NCI-H226 (cell line): ENCODE measurements at regions not wholly inside any gene's neighbourhood (a gene's known extent, or its start where the extent isn't known, plus 50 kb on each side); places are given as distances from the start of the nearest gene placed in this dataset.

Experiments used
- DNase-seq: peaks from one replicate; pipeline ENCODE4 v3.0.0-alpha.2; 2015

DNA sequence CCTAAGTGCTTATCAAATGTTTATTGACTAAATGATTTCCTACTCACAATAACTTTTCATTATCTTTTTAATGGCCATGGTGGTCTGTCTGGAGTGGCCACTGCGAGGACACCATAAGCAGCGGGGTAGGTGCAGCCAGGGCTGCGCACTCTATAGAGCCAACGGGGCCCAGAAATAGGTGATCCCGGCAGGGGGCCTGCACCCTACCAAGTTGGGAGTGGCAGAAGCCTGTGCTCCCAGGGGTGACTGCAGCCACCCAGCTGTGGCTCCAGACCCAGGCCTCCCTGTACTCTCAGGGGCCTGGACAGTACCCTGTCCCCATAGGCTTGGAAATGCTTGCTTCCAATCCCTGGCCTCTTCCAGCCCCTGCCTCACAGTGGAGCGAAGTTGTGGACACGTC, 426.4 kb upstream of the FAT3 start:
- no peak for DNase-seq

DNA sequence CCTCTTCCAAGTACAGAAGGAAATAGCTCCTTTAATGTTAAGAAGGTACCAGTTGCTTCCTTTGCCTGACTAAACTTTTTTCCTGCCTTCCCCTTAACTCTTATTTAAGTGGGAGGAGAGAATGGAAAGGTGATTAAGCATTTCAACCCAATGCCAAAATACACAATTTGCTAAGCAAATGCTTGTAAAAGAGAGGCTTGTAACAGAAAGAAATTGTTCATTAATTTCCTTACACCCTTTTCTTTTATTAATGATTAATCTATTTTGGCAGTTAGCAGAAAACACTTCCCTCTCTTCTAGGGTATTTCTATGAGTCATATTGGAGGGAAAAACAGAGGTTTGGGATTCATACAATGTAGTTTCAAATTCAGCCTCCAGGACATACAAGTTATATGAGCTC, 427.6 kb upstream of the FAT3 start:
- no peak for DNase-seq

DNA sequence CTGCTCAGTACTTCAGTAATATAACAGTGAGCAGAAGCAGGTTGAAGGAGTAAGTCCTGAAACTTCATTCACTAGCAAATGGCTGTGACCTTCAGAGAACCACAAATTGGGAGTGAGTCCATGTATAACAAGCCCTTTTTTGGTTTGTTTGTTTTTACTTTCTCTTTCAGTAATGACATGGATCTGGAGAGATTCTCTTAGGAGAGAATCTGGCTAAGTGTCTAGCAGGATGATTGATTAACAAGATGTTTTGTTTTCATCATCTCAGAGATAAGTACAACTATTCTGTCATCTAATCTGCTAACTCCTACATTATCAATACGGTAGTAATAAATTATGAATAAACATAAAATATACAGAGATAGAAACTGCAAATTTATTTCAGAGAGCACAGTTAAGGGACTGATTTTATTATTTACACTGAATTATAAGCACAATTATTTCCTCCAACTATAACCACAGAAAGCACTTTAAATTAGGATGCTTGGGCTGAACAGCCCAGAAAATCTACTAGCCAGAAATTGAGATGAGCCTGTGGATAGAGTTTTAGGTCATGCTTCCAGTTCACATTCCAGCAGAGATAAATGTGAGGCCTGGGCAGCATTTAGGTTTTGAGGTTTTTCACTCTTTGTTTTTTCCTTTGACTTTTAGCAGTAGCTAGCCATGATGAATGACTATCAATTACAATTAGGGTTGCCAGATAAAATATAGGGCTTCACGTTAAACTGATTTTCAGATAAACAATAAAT, 429.3 kb upstream of the FAT3 start:
- DNase-seq, result peak; percentile 23

DNA sequence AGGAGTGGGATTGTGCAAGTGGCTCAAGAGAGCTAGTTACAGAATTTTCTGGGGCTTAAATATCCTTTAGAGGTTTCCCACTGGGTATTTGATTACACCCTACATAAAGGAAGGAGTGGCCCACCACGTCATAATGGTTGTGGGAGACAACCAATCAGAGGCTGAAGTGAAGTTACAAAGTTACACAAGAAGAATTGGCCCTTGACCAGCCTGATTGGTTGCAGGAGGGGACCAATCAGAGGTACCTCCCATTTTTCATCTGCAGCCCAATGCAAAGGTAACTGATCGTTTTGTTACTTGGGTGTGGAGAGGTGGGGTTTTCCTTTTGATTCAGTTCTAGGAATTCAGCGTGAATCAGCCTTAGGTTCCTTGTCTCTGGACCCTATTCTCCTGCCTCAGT, 430.5 kb upstream of the FAT3 start:
- no peak for DNase-seq

DNA sequence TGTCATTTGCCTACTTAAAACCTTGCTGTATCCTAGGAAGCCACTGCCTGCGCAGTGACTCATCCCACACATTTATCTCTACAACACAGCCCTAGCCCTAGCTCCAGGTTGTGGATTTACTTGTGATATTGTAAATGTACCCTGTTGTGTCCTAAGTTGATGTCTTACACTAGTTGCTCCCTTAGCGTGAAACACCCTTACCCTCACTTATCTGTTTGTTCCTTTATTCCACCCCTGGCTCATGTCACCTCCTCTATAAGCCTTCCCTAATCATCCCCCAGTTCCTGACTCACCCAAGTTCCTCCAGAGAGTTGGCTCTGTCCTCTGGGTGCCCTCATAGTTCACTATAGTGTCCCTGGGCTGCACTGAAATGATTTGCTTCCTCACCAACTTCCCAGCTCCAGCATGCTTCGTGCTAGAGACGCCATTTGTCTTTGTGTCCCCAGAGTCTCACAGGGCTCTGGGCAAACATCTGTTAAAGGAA, 431.8 kb upstream of the FAT3 start:
- no peak for DNase-seq

DNA sequence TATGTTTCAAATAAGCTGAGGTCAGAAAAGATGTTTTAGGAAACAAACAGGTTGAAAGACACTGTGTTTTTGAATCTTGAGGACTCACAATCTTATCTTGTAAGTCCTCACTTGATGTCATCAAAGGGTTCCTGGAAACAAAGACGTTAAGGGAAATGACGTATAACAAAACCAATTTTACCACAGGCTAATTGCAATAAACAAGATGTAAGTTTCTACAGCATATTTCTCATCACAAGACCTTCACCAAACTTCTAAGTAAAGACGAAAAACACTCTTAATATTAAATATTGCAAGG, 433.5 kb upstream of the FAT3 start:
- no peak for DNase-seq

DNA sequence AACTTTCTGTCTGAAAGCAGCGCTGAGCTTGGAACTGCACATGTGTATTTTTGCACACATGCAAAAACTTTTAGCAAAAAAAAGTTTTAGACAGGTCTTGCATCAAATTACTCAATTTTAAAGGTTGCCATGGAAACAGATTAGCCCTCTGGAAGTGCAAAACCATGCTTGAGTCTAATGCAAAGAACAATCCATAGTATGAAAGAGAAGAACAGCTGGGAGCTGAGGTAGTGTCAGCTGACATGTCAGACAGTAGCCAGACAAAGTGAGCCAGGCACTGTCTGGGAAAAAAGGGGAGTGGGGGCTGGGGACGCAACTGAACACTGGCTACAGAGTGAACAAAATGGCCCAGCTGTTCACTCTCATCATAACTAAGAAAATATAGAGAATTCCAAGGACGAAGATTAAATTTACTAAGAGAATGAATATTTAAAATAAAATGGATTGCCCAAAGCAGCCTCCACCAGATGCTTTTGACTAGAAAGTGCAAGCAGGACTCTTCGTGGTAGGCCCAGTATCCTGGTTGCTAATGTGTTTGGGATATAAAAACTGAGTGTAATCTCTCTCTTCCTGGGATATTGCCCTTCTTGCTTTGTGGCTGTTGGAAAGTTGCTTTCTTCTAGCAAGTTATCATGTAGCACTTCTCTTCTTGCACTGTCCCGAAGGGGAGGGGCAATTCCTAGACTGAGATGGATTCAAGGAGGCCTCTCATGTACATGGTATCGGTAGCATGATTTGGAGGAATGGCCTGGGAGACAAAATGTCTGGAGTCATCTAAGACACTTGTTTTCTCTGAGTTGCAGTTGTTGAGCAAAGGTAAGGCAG, 434.1 kb upstream of the FAT3 start:
- no peak for DNase-seq

DNA sequence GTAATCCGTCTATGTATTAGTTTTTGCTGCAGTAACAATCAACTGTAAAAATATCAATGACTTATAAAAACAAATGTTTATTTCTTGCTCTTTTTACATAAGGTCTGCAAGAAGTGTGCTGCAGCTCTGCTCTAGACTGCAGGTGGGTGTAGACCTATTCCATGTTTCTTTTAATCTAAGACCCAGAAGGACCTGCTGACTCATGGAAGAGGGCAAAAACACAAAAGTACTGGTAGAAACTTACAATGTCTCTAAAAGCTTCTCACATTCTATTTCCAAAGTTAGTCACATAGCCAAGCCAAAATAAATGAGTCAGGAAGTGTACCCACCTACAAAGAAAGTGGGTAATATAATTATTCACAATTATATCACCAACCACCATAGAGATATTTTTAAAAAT, 435.9 kb upstream of the FAT3 start:
- no peak for DNase-seq

DNA sequence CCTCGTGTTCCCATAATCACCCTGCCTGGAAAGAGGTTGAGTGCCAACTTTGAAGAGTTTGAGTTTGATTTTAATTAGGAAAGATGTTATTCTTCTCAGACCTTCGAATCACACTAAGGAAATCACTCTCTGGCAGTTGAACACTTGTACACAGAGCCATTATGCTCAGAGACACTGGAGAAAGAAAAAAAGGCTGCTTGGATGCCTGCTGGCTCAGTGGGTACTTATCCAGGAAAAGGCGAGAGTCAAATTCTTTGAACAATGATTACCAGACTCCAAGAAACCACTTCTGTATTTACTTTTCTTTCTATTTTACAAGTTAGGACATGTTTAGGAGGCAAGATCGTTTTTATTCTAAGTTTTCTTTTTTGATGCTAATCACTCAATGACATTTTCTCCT, 438.5 kb upstream of the FAT3 start:
- DNase-seq, result no peak

DNA sequence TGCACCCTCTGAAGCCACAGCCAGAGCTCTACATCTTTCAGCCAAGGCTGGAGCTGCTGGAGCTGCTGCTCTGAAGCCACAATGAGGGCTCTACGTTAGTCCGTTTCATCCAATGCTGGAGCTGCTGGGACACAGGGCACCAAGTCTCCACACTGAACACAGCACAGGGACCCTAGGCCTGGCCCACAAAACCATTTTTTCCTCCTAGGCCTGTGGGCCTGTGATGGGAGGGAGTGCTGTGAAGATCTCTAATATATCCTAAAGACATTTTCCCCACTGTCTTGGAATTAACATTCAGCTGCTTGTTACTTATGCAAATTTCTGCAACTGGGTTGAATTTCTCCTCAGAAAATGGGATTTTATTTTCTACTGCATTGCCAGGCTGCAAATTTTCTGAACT, 441.4 kb upstream of the FAT3 start:
- DNase-seq, result no peak

DNA sequence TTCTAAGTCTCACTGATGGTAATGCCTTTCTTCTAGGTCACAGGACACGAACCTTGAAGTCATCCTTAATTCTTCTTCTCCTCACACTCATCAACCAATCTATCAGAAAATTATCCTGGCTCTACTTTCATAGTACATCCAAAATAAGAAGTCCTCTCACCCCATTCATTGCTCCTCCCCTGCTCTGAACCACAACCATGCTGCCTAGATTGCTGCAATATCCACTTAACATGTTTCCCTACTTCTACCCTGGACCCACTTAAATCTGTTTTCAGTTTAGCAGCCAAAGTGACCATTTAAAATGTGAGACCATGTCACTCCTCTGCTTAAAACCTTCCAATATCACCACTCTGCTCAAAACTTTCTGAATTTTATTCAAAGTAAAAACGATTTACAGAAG, 445.9 kb upstream of the FAT3 start:
- DNase-seq, result no peak

DNA sequence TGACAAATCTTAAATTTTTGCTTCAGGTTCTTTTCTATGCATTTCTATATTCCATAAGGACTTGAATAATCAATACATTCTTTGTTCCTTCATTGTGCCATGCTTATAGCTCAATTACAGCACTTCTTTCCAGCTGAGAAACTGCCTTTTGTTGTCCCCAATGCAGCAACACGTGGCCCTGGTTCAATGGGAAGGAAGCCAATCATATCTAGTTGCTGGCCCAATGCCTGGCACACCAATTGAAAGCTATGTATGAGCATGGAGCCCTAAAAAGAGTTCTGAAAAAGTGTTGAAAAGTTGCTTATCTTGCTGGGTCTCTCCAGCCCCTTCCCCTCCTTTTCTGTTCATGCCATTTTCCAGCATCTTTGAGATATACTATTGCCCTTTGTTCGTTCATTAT, 448.0 kb upstream of the FAT3 start:
- no peak for DNase-seq

DNA sequence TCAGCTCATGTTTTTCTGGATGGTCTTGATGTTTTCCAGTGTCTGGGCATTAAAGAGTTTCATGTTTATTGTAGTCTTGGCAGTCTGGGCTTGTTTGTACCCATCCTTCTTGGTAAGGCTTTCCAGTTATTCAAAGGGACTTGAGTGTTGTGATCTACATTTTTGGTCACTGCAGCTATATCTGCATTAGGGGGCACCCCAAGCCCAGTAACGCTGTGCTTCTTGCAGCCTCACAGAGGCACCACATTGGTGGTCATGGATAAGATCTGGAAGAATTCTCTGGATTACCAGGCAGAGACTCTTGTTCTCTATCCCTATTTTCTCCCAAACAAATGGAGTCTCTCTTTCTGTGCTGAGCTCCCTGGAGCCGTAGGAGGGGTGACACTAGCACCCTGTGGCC, 451.5 kb upstream of the FAT3 start:
- no peak for DNase-seq

DNA sequence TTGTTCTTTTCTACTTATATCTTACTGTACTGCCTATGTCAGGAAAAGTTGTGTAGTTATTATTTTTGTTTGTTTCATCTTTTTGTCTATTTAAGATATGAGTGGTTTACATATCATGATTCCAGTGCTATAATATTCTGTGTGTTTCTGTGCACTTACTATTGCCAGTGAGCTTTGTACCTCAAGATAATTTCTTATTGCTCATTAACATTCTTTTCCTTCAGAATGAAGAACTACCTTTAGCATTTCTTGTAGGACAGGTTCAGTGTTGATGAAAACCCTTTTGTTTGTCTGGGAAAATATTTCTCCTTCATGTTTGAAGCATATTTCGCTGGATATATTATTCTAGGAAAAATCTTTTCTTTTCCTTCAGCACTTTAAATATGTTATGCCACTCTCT, 452.7 kb upstream of the FAT3 start:
- DNase-seq, result no peak

DNA sequence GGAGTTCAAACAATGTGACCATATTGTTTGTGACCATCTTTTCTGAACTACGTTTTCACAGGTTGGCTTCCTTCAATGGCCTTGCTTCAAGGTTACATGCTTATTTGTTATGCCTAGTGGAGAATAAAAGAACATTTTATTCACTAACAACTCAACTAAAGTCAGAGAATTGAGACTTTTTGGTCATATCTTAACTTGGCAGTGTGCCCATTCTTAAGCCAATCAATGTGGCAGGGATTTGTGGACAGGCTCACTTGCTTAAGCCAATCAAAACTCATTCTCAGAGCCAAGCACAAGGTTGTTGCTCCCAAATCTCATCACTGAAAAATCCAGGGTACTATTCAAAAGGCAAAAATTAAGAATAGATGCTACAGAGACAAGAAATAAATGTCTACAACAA, 455.8 kb upstream of the FAT3 start:
- DNase-seq, result no peak

DNA sequence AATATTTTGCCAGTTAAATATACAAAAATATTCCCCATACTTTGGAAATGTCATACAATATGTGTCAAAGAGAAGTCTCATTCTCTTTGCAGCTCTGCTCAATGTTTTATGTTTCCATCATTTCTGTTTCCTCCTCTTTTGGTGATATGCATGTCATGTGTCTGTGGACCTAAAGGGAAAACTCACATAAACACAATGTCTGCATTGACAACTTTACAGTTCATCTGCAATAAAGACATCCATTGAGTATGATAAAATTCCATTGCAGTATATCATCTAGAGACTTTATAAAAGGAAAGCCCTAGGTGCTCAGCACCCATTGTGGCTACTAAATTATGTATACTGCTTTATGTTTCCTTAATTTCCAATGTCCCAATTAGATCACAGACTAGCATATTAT, 461.3 kb upstream of the FAT3 start:
- no peak for DNase-seq

DNA sequence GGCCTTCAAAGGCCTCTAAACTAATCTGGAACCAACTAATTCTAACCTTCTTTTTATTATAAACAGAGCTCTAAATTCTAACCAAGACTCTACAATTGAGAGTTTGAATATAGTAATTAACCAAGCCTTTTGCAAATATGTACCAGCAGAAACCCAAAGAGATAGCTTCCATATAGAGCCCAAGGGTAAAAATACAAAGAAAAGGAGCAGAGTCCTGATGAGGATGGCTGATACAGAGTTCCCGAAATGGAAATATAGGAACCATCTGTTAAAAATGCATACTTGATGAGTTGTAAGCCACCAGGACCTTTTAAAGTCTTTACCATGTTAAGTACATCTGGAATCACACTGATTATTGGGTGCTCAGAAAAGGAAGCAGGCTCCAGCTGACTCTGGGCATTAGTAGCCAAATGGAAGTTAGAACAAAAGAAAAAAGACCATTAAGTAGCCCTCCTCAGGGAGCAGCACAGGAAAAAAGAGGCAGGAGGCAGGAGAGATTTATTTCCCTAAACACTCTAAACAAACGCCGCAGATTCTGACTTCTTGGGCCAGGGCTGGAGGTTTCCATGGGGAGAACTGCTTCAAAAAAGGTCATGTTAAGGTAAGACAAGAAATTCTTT, 463.1 kb upstream of the FAT3 start:
- no peak for DNase-seq

DNA sequence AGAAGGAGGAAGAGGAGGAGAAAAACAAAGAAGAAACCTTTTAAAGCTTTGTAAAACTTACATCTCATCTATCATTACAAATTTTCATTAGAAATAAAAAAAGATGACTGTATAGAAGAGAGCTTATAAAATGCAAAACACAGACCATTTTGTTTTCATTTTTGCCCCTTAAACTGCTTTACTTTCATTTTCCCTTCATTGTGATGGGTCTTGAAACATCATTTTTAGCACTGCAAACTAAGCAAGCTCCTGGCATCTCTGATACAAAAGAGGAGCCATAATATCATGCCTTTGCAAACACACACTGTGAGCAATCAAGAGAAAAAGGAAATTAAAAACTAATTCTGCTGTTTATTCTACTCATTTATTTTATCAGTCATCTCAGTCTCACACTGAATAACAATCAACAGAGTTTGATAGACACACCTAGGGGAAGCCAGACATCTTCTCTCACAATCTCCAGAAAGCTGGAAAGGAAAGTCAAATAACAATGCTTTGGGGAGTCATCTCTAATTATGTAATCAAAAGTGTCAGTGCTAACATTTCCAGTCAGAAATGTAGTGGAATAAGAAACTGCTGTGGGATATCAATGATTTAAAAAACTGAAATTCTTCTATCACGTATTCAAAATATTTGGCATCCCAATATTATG, 467.7 kb upstream of the FAT3 start:
- DNase-seq, result no peak

DNA sequence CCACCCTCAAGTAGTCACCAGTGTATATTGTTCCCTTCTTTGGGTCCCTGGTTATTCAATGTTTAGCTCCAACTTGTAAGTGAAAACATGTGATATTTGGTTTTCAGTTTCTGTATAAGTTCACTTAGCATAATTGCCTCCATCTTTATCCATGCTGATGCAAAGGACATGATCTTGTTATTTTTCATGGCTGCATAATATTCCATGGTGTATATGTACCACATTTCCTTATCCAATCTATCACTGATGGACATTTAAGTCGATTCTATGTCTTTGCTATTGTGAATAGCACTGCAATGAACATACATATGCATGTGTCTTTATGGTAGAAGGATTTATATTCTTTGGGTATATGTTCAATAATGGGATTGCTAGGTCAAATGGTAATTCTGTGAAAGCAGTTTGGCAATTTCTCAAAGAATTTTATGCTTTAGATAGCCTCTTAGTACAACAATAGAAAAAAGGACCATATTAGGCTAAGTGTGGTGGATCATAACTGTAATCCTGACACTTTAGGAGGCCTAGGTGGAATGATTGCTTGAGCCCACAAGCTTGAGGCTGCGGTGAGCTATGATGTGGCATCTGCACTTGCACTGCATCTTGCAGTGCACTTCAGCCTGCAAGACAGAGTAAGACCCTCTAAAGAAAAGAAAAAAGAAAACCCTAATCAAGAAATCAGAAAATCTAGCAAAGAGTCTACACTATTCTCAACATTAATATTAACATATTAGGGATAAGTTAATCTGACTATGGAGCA, 468.5 kb upstream of the FAT3 start:
- DNase-seq, result no peak

DNA sequence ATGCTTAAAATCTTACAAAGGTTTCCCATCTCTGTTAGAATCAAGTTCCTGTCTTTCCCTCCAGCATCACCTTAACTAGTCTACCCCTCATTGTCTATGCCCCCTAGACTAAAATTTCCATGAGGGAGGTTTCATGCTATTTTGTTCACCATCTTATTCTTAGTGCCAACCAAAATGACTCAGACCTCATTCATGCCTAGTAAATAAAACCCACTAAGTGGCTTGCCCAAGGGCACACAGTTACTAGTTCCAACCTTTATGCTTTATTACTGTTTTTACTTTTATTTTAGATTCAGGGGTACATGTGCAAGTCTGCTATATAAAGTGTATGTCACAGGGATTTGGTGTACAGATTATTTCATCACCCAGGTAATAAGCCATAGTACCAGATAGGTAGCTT, 469.1 kb upstream of the FAT3 start:
- DNase-seq, result no peak

DNA sequence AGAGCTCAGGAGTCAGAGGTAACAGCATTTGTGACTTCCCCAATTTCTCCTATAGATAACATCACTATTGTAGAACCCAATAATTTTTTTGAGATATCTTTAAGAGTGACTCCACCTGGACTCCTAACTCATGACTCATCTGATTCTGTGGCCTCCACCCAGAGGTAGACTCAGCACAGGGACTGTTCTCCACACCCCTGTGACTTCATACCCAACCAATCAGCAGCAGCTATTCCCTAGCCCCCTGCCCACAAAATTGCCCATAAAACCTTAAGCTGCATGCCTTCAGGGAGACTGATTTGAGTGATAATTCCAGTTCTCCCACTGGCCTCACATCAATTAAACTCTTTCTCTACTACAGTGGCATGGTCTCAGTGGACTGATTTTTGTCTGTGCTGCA, 475.4 kb upstream of the FAT3 start:
- no peak for DNase-seq

DNA sequence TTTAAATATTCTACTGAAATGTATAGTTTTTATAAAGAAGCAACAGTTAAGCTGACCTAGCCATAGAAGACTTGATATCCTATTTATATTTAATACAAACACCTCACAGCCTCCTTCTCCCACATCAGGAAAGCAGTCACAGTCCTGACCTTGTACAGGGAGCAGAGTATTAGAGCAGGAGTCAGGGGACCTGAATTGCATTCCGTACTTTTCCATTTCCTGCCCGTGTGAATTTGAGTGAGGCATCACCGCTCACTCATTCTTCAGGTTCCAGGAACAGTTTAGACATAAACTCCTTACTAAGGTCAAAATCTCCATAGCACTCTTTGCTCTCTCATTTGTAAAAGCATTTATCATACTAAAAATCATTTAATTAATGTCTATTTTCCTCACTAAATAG, 482.5 kb upstream of the FAT3 start:
- no peak for DNase-seq

DNA sequence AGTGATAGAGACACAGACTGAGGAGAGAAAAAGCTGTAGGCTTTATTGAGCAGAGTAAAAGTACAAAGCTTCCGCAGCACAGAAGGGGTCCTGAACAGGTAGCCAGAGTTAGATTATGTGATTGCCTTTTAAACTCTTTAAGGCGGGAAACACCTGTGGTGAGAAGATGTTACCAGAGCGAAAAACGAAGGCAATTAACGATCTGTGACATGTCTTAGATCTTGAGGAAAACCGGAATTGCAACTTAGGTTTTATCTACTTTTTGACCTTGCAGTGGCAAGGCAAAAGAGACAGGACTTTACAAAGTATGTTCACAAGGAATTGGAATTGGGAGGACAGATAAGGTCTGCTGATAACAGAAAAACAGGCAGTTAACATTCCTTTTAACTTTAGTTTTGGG, 493.6 kb upstream of the FAT3 start:
- no peak for DNase-seq
